MM.1S (cell line): ENCODE measurements at regions not wholly inside any gene's neighbourhood (a gene's known extent, or its start where the extent isn't known, plus 50 kb on each side); places are given as distances from the start of the nearest gene placed in this dataset.

Experiments
- DNase-seq: peaks from one replicate; pipeline ENCODE4 v3.0.0-alpha.2; 2015
- H2AFZ ChIP-seq: fragments of 300-600 bp; sonication (generic); 2 replicates; pipeline ENCODE4 v1.6.0; 2016; ENCODE audit warnings: antibody characterized with exemption, low read length
- H3F3A ChIP-seq: fragments of 300-600 bp; sonication (generic); 2 replicates; pipeline ENCODE4 v1.6.1; 2016; ENCODE audit warnings: mild to moderate bottlenecking, antibody characterized with exemption, low read length, moderate library complexity, mixed read lengths; ENCODE audit not compliant: insufficient read depth
- H3K27ac ChIP-seq: fragments of 300-600 bp; sonication (generic); 2 replicates; pipeline ENCODE4 v1.5.1; 2016; ENCODE audit warnings: mild to moderate bottlenecking, low read length
- H3K27me3 ChIP-seq: fragments of 300-600 bp; sonication (generic); replicated peaks from 2 replicates; pipeline ENCODE4 v1.6.0; 2016; ENCODE audit warnings: low read length; ENCODE audit not compliant: insufficient read depth
- H3K36me3 ChIP-seq: fragments of 300-600 bp; sonication (generic); replicated peaks from 2 replicates; pipeline ENCODE4 v1.6.1; 2016; ENCODE audit warnings: mild to moderate bottlenecking, low read length, mixed read lengths; ENCODE audit not compliant: insufficient read depth
- H3K4me1 ChIP-seq: fragments of 300-600 bp; sonication (generic); 2 replicates; pipeline ENCODE4 v1.6.1; 2016; ENCODE audit warnings: low read length, mixed read lengths
- H3K4me2 ChIP-seq: fragments of 300-600 bp; sonication (generic); 2 replicates; pipeline ENCODE4 v1.6.0; 2016; ENCODE audit warnings: low read depth, low read length
- H3K4me3 ChIP-seq: fragments of 300-600 bp; sonication (generic); 2 replicates; pipeline ENCODE4 v1.5.1; 2016; ENCODE audit warnings: low read length, mixed read lengths
- H3K79me2 ChIP-seq: fragments of 300-600 bp; sonication (generic); 2 replicates; pipeline ENCODE4 v1.6.1; 2016; ENCODE audit warnings: mixed run types, low read length, mixed read lengths
- H3K9ac ChIP-seq: fragments of 300-600 bp; sonication (generic); 2 replicates; pipeline ENCODE4 v1.6.1; 2016; ENCODE audit warnings: low read length, mixed read lengths
- H3K9me2 ChIP-seq: fragments of 300-600 bp; sonication (generic); replicated peaks from 2 replicates; pipeline ENCODE4 v1.6.1; 2016; ENCODE audit warnings: mild to moderate bottlenecking, low read length, mixed read lengths; ENCODE audit not compliant: insufficient read depth
- H3K9me3 ChIP-seq: fragments of 300-600 bp; sonication (generic); replicated peaks from 2 replicates; pipeline ENCODE4 v1.6.1; 2016; ENCODE audit warnings: mild to moderate bottlenecking, low read length, mixed read lengths; ENCODE audit not compliant: insufficient read depth
- H4K20me1 ChIP-seq: fragments of 300-600 bp; sonication (generic); 2 replicates; pipeline ENCODE4 v1.6.1; 2016; ENCODE audit warnings: mild to moderate bottlenecking, low read length, moderate library complexity, mixed read lengths; ENCODE audit not compliant: insufficient read depth
- EZH2 ChIP-seq: fragments of 300-600 bp; sonication (generic); optimal IDR thresholded peaks from 2 replicates; pipeline ENCODE3; 2017; ENCODE audit warnings: low read depth, mild to moderate bottlenecking, antibody characterized with exemption, low read length, mixed read lengths
- EZH2phosphoT487 ChIP-seq: fragments of 300-600 bp; sonication (generic); IDR thresholded peaks from 2 replicates; pipeline ENCODE4 v1.6.1; 2018; ENCODE audit warnings: antibody characterized with exemption, low read length
- TF ChIP-seq, protein P1 (sequence below): fragments of 300-600 bp; sonication (generic); IDR thresholded peaks from 2 replicates; pipeline ENCODE4 v1.5.1; 2016; ENCODE audit warnings: antibody characterized with exemption, low read length, mixed read lengths

DNA sequence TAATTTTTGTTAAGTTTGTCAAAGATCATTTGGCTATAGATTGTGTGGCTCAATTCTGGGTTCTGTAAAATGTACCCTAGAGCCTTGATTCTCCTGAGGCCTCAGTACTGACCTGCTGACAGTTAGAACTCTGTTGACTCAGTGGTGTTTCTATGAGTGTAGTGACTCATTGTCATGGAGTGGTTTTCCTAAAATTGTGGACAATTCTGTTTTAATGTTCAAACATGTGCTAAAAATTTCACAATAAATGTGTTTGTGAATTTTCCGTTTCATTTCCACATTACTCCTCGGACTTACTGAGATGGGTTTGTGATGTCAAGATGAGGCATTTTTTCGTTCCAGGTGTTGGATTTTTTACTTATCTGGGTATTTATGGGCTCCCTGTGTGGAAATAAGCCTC is 695.9 kb downstream of the TMEM121 start:
- DNase-seq = no peak
- Histone ChIP-seq H4K20me1 (no peaks in the 10 kb centered on the region), H3K9me2 (no peaks in the 10 kb centered on the region), H3K36me3 (no peaks in the 10 kb centered on the region), H3K27me3 (no peaks in the 10 kb centered on the region), H3K9ac (no peak overlapping the region), H3K4me2 (no peak overlapping the region), H3K79me2 (no peaks in the 10 kb centered on the region), H2AFZ (no peak overlapping the region), H3K4me3 (no peak overlapping the region), H3K9me3 (no peaks in the 10 kb centered on the region), H3F3A (no peaks in the 10 kb centered on the region), H3K27ac (no peak overlapping the region), H3K4me1 (no peaks in the 10 kb centered on the region)
- TF ChIP-seq, protein P1, sequence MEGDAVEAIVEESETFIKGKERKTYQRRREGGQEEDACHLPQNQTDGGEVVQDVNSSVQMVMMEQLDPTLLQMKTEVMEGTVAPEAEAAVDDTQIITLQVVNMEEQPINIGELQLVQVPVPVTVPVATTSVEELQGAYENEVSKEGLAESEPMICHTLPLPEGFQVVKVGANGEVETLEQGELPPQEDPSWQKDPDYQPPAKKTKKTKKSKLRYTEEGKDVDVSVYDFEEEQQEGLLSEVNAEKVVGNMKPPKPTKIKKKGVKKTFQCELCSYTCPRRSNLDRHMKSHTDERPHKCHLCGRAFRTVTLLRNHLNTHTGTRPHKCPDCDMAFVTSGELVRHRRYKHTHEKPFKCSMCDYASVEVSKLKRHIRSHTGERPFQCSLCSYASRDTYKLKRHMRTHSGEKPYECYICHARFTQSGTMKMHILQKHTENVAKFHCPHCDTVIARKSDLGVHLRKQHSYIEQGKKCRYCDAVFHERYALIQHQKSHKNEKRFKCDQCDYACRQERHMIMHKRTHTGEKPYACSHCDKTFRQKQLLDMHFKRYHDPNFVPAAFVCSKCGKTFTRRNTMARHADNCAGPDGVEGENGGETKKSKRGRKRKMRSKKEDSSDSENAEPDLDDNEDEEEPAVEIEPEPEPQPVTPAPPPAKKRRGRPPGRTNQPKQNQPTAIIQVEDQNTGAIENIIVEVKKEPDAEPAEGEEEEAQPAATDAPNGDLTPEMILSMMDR = no peak
- TF ChIP-seq EZH2phosphoT487 = no peak
- no peak for TF ChIP-seq EZH2

DNA sequence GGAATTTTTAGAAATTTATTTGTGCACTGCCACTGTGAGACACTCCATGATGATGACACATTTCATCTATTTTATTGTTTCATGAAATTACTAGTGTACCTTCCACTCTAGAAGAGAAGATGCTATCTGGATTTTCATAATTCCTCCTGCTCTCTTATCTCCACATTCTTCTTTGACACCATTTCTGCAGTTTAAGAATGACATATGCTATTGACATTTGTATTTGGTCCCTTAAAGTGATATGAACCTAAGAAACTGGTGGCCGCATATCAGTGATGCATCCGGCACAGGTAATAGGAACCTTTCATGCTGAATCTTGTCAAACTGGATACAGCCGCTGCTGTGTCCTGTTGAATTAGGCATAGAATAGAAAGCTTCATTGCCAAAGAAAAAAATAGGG is 696.3 kb downstream of the TMEM121 start:
- Histone ChIP-seq H3K9me2 (no peaks in the 10 kb centered on the region), H3K79me2 (no peaks in the 10 kb centered on the region), H3K4me3 (no peak overlapping the region), H3K36me3 (no peaks in the 10 kb centered on the region), H3K27ac (no peak overlapping the region), H4K20me1 (no peaks in the 10 kb centered on the region), H3F3A (no peaks in the 10 kb centered on the region), H3K4me1 (no peaks in the 10 kb centered on the region), H3K9me3 (no peaks in the 10 kb centered on the region), H3K27me3 (no peaks in the 10 kb centered on the region), H2AFZ (no peak overlapping the region), H3K4me2 (no peak overlapping the region), H3K9ac (no peak overlapping the region)
- TF ChIP-seq, protein P1 = no peak
- TF ChIP-seq EZH2 (no peak), EZH2phosphoT487 (no peak)
- DNase-seq = no peak

DNA sequence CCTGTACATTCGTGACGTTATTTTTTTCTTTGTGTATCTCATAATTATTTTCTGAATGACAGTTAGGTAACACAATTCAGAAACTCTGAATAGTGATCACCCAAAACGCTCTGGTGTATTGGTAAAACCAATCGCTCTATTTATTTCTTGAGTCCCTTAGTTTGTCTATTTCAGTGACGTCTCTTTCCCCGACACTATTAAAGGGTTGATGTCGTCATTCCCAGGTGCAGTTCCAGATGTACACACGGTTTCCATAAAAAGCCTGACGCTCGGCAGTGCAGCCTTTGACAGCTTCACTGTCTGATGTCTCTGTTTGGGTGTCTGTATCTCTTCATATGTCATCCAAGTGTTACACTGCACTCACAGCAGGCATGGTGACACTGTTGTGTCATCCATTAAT is 701.4 kb downstream of the TMEM121 start:
- H3K4me2 ChIP-seq = no peak overlapping the region
- no peak for DNase-seq
- H4K20me1 ChIP-seq = no peaks in the 10 kb centered on the region
- H3K4me1 ChIP-seq = no peaks in the 10 kb centered on the region
- TF ChIP-seq EZH2 (no peak), EZH2phosphoT487 (no peak)
- TF ChIP-seq, protein P1 = no peak
- no peaks in the 10 kb centered on the region for H3K36me3 ChIP-seq
- H2AFZ ChIP-seq = no peak overlapping the region
- no peak overlapping the region for H3K27ac ChIP-seq
- H3K79me2 ChIP-seq = no peaks in the 10 kb centered on the region
- H3F3A ChIP-seq = no peaks in the 10 kb centered on the region
- H3K9ac ChIP-seq = no peak overlapping the region
- H3K9me3 ChIP-seq = no peaks in the 10 kb centered on the region
- no peaks in the 10 kb centered on the region for H3K27me3 ChIP-seq
- H3K4me3 ChIP-seq = no peak overlapping the region
- H3K9me2 ChIP-seq = no peaks in the 10 kb centered on the region
